Stimulated activated naive CD4-positive, alpha-beta T cell (primary cell): ENCODE measurements at regions not wholly inside any gene's neighbourhood (a gene's known extent, or its start where the extent isn't known, plus 50 kb on each side); places are given as distances from the start of the nearest gene placed in this dataset.

ENCODE experiments used
- DNase-seq, 6 experiments: peaks; one replicate each; lab custom pipeline; 2025; lab: John Stamatoyannopoulos, UW

DNA sequence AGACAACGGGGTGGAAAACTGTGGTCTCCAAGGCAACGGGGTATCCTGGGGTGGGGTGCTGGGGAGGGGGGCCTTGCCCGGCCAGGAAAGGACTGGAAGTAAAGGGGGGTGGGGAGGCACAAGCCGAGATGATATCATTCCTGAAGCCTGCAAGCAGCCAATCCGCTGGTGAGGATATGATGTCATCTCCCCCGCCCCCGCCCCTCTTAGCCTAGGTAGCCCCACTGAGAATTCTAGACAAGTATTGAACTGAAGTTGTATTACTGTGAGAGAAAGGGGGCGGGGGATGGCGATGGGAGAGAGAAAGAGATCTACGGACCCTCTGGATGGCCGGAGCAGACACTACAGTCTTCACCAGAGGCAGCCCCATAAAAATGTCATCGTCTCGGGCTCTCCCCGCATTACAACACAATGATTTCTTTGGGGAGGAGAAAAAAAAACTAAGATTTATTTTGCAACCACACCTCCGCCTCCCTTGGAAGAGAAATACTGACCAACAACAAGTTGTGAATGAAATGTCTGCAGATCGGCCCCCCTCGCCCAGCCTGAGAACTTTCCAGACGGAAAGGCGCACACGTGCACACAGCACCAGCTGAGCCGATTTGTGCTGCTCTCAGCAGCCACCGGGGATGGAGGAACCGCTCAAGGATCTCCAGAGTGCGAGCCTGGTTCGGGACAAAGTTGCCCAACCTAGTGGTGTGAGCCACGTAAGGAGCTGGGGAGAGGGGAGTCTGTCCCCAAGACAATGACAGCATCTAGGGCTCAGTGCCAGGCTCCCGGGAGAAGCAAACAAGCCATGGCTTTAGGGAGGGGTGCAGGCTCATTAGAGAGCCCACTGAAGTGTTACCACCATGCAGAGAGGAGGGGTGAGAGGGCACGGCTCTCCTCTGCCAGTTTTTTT, 222.1 kb downstream of the SOX9 start:
- no peak for DNase-seq

DNA sequence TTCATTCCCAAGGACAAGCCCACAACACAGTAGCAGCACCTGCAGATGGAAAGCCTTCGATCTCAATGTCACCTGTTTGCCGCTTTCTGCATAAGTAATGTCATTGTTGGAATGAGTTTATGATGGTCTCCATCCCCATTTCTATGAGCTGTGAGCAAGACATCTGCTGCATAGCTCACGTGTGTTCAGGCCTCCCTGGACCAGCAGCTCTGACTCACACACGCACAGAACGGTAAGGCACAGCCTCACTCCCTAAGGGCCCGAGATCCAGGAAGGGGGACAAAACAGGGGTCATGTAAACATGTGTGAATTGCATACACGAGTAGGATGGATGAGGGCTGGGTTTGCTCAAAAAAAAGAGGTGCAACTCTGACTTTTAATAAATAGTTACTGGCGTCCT, 223.1 kb downstream of the SOX9 start:
- DNase-seq: no peak

DNA sequence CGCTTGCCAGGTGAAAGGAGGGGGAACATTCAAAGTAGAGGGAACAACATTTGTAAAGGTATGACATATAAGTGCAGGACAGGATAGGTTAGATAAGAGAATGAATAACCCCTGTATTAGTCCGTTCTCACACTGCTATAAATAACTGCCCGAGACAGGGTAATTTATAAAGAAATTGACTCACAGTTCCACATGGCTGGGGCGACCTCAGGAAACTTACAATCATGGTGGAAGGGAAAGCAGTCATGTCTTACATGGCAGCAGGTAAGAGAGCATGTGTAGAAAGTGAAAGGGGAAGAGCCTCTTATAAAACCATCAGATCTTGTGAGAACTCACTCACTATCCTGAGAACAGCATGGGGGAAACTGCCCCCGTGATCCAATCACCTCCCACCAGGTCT, 223.8 kb downstream of the SOX9 start:
- no peak for DNase-seq

DNA sequence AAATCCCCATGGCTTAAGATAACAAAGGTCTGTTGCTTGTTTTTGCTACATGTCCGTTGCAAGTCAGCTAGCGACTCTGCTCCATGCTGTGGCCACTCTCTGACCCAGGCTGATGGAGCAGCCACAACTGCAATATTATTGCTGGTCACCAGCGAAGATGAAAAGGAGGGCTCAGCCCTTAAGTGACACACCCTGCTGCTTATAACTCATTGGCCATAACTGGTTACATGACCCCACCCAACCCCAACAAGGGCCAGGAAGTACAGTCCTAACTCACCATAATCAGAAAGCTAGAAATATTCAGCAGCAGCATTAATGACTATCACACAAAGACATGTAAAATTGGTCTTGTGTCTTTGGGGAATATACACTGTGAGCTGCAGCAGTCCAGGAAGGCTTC, 224.3 kb downstream of the SOX9 start:
- DNase-seq: no peak

DNA sequence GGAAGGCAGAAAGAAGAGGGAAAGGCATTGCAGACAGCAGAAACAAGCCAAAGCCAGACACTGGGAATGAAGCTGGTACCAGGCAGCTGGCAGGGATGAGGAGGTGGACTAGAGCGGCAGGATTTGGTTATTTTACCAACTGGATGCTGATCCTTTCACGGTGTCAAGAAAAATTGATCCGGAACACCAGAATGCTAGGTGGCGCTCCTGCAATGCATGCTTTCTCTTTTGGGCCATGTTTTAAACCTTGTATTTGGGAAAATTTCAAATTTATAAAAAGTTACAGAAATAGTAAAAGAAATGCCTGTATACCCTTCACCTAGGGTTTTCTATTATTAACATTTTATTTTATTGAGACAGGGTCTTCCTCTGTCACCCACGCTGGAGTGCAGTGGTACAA, 224.7 kb downstream of the SOX9 start:
- no peak for DNase-seq

DNA sequence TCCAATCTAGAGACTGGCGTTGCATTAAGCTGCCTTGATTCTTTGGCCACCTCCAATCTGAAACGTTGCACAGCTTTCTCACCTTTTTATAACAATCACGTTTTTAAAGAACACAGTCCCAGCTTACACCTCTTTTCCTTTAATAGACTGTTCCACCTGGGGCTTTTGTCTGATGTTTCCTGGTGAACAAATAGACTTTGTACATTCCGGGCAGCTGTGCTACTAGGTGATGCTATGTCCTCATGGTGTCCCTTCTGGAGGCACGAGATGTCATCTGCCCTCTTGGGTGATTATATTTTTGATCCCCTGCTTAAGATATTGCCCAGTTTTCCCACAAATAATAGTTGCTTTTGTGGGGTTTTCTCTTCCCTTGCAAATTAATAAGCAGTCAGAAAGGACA, 225.5 kb downstream of the SOX9 start:
- no peak for DNase-seq

DNA sequence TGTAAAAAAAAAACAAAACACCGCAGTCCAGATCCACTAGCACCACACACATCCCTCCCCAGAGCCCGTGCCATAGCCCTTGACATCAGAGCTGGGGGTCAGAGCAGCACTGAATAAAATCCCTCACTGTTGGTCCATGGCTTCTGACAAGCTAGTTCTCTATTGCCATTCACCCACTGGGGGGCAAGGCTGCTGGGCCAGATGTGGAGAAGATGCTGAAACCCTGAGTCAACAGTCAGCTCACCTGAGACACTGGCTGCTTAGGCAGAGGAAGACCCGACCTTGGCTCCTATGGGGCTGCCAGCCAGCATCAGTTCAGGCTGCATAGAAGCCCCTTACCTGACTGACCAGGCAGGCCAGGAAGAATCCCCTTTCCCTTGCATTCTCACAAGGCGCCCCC, 228.2 kb downstream of the SOX9 start:
- DNase-seq: no peak

DNA sequence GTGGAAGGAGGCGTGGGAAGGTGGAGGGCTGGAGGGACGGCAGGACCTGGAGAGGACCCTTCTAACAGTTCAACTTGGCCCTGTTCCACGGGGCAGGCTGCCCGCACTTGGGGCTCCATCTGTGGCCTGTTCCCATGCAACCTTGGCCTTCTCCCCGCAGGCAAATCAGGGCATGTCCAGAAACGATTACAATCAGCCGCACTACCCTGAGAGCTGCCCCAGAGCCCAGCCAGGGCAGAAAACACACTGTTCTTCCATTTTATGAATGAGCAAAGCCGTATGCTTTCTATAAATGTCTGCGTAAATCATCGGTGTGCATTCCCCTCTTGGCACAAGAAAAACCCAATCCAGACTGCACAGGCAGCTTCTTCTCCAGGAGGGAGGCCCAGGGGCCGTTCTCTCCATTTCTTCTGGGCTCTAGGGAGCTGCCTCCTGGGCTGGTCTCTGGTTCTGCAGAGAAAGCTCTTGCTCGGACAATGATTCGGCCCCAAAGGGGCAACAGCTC, 228.7 kb downstream of the SOX9 start:
- DNase-seq: no peak

DNA sequence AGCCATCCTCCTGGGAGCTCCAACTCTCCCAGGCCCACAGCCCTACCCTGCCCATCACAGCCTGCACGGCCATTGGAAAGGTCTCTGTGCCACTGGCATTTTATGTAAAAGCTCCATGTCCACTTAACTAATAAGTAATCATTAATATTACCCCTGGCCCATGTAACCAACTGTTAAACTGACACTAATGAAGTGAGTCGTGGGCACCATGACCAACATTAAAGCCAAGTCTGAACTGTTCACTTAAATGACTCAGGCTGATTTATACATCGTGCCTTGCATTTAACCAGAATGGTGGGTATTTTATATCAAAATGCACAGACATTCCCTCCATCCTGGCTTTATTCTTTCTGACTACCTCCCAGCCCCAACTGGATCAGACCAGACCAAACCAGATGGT, 229.3 kb downstream of the SOX9 start:
- DNase-seq: no peak

DNA sequence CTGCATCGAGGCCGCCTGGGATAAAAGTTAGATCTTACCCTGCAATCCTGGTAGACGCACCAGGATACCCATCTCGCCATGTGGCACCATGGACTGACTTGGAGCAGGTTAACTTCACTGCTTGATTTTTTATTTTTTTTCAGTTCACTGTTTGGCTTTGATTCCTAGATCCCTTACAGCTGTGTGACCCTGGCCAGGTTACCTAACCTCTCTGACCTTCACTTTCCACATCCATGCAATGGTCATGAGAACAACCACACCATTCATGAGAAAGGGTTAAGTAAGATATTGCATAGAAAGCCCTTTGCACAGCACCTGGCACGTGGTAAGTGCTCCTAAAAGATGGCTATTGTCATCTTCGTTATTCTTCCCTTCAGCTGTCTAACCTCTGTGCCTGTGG, 230.5 kb downstream of the SOX9 start:
- no peak for DNase-seq

DNA sequence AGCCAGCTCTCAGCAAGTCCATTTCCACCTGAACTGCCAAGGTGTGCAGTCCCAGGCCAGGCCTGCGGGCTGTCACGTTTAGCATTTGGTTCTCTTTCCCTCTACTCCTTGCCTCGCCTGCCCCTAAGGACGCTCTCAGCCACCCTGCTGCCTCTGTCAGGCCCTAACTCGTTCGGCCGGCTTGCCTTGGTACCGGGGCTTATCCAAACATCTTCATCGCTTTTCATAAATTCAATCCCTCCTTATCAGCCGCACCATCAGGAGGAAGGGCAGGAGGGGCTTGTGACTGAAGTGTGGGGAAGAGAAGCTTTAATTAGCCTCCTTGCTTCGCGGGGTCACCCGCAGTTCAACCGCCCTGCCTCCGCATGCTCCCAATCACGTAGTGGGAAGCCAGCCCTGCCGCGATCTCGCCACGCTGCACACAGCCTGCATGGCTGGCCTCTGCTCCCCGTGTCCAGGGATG, 231.1 kb downstream of the SOX9 start:
- no peak for DNase-seq

DNA sequence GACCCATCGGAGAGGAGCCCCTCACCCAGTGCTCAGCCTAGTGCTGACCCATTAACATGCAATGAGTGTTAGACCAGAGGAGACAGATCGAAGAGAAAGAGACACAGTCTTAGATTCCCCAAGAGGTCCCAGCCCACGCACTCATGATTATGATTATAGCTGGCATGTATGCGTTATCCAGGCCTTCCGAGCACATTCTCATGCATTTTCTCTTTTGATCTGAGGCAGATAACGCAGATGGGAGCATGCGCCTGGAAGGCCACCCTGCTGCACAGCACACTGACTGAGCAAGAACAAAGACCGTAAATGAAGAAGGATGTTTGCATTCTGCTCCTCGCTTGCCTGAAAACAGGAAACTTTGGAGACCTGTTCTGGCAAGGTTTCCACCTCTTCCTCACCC, 232.7 kb downstream of the SOX9 start:
- no peak for DNase-seq

DNA sequence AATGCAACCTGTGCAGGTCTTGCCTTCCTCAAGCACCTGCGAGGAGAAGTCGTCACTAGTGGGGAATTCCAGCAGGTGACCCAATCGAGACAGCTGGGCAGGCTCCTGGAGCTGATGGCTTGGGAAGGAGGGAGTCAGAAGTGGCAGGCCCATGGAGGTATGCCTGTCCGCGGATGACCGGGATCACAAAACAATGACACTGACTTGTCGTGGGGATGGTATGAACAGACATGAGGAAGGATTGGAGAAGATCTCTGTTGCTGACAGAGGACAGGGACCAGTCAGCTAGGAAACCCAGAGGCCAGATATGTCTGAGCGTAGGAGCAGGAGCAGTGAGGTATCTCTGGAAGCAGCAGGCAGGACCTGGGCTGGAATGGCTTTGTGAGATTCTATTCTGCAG, 233.3 kb downstream of the SOX9 start:
- no peak for DNase-seq

DNA sequence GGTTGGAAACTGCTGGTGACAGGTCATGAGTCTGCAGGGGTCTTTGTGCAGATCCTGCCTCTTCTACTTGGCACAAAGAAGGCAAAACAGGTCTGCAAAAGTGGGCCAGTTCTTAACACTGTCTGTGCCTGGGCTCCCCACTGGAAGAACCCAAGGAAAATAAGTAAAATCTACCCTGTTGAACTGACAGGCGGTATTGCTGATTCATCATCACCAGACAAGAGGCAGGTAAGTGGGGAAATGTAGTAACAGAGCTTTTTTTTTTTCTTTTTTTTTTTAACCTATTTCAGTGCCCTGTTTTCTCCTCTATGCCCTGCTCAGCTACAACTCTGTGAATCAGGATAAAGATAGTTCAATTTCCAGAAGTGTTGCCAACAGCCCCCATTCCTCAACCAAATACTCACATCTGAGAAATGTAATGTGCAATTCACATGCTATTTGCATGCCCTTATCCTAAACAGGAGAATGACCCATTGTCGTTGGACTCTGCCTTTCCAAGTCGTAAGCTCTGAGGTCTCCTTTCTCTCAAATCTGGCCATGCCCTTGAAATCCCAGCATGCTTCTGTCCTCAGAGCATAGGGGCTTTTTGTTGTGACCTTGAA, 237.0 kb downstream of the SOX9 start:
- no peak for DNase-seq

DNA sequence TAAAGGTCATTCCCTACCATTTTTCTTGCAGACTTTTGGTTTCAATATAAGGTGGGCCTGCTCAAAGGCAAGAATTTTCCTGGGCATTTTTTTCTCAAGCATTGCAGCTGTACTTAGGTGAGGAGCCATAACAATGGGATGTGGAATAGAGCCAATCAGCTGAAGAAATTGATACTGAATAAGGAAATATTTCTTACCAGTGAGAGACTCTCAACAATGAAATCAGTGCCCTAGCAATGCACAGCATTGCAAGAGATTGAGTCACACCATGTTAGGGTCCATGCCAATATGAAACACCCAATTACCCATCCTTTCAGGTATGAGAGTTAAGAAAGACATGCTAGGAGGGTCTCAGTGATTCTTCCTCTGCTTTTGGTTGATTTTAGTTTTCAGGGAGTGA, 237.6 kb downstream of the SOX9 start:
- no peak for DNase-seq

DNA sequence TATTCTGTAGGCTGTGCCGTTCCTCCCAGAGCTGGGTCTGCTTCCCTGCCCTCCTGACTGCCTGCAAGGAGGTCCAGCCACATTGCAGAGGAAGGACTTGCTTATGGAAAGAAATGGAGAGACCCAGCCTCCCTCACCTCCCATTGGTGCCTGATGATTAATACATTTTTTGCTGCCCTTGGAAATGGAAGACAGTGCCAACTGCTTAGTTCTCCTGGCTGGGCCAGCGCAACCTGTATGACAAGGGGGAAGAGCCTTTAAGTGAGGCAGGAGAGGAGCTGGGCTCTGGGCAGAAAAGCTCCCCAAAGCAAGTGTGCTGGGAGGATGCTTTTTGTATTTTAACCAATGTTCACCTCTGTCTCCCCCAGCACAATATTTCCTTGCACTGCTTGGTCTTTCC, 238.5 kb downstream of the SOX9 start:
- no peak for DNase-seq

DNA sequence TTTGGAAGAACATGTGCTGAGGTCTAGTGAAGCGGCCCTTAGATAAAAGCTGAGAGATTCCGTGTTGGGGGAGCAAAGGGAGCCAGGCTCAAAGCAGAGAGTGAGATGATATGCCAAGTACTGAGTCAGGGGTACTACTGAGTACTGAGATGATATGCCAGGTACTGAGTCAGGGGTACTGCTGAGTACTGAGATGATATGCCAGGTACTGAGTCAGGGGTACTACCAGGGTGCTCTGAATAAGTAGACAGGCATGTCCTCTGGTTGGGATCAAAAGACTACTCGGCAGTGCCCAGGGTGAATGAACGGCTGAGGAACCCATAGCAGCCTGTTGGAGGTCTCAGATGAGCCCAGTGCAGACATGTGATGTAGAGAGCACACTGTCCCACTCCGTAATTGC, 239.0 kb downstream of the SOX9 start:
- DNase-seq: no peak

DNA sequence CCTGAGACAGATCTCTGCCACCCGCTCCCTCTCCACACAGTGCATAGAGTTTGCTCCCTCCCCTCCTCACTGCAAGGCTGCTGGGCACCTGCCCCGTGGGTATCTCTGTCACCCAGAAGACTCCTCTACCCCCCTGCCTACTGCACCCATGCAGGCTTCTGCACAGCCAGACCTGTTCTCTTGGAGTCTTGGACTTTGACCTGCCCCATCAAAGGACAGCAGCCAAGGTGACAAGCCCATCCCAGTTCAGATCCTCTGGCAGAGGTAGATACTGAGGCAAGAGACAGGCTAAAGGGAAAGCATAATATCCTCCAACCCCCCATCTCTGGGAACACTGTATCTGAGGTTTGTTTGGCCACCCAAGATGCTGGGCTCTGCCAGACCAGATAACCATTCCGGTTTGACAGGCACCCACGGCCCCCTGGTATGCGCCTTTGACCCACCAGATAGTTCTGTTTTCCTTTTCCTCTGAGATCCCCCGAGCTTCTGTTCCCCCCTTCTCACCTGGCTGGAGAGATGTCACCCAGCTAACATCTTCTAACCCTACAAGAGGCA, 239.6 kb downstream of the SOX9 start:
- DNase-seq: no peak

DNA sequence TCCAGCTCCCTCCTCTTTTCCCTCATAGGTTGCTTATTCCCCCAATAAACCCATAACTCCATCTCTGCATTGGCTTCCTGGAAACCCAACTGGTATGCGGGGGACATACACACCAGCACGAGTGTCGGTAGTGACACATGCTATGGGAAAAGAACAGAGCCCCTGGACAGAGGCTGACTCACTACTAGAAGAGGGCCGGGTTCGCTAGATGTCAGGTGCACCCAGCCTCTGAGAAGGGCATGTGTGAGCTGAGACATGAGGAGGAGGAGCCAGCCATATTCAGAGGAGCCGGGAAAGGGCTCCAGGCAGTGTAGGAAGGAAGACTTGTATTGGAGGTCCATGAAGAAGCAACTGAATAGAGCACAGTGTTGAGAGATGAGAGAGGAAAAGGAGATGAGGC, 241.1 kb downstream of the SOX9 start:
- no peak for DNase-seq

DNA sequence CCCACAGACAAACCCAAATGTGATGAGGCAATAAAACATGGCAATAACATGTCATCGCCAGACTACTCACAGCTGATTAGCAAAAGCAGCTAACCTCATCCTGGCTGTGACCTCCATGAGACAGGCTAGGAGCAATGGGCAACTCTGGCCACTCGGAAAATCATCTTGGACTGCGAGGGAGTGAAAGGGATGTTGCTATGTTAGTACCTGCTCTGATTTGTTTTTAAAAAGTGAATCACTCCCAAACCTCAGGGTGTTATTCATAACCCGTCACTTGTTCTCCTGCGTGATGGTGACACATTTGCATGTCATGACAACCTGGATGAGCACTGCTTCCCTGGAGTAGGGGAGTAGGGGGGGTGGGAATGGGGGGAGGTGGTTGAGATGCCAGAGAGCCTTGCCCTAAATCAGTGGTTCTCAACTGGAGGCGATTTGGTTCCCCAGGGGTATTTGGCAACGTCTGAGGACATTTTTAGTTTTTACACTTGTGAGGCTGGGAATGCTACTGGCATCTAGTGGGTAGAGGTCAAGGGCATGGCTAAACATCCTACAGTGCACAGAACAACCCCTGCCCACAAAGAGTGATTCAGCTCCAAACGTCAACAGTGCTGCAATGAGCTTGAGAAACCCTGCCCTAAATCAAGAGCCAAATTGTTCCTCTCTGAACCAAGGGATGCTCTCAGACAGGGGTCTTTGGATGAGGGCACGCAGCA, 241.7 kb downstream of the SOX9 start:
- DNase-seq: no peak

DNA sequence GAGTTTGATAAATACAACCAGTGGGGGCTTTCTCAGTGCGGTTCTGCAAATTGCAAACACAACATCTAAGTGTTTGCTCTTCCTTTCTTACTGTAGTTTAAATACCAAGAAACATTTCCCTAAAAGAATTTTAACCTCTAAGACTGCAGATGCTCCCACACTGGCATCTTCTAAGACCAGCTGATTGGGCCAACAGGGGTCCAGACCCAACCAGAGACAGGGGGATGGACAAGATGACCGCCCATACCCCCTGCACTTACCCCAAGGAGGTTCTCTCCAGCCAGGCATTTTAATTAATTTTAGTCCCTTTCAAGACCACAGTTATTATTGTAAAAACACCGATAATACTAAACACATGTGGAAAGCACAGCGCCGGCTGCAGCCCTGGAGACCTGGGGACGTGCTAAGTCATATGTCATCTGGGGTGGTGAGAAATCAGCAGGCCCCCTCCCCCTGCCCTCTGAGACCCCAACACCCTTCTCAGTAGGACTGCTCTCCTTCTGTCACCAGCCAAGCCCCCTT, 242.3 kb downstream of the SOX9 start:
- no peak for DNase-seq

DNA sequence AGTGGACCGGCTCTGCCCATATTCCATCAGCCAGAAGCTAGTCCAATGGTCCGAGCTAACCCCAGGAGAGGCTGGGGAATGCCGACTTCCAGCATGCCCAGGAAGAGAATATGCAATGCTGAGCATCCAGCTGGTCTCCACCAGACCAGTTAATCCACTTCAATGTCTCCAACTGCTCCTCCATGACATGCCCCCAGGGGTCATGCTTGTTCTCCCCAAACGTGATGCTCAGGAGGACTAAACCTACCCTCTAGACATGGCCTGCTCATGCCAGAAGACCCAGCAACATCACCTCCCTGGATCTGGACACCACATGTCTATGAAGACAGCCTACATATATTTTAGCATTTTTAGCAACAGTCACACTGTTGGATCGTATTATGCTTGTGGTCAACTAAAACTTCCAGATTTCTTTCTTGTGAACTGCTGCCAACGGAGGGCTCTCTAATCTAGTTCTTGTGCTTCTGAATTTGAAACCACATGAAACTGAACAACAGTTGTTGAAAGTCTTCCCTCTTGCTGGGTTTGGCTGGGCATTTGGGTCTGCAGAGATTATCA, 245.1 kb downstream of the SOX9 start:
- no peak for DNase-seq
